ENCODE measurements at regions not wholly inside any gene's neighbourhood (a gene's known extent, or its start where the extent isn't known, plus 50 kb on each side); places are given as distances from the start of the nearest gene placed in this dataset.

- DNase-seq: no peak
Observed at GRCh38 chr9:1775230-1775629, 239.9 kb upstream of the SMARCA2 start.

- DNase-seq: no peak
Observed at GRCh38 chr9:1776668-1777067, 238.5 kb upstream of the SMARCA2 start.

- no peak for DNase-seq
Observed at GRCh38 chr9:1791191-1791590, 224.0 kb upstream of the SMARCA2 start.

- DNase-seq: no peak
Observed at GRCh38 chr9:1794547-1795270, 220.4 kb upstream of the SMARCA2 start.

GRCh38 chr9:1804128-1804865, 210.8 kb upstream of the SMARCA2 start:
- DNase-seq: no peak

GRCh38 chr9:1829719-1830118, 185.4 kb upstream of the SMARCA2 start:
- DNase-seq: no peak

- no peak for DNase-seq
Observed at GRCh38 chr9:1832960-1833359, 182.2 kb upstream of the SMARCA2 start.

- peak; percentile 7 to 45 (median 24) for DNase-seq
Observed at GRCh38 chr9:1837453-1838084, 177.6 kb upstream of the SMARCA2 start.

GRCh38 chr9:1839909-1840308, 175.2 kb upstream of the SMARCA2 start:
- no peak for DNase-seq

- DNase-seq: no peak
Observed at GRCh38 chr9:1845425-1845824, 169.7 kb upstream of the SMARCA2 start.

- DNase-seq: no peak
Observed at GRCh38 chr9:1855726-1856125, 159.4 kb upstream of the SMARCA2 start.

GRCh38 chr9:1857808-1858207, 157.3 kb upstream of the SMARCA2 start:
- no peak for DNase-seq

- peak; percentile 1 to 38 (median 22) for DNase-seq
Observed at GRCh38 chr9:1869843-1870242, 145.3 kb upstream of the SMARCA2 start.

GRCh38 chr9:1870915-1871314, 144.2 kb upstream of the SMARCA2 start:
- no peak for DNase-seq

GRCh38 chr9:1871626-1872419, 143.3 kb upstream of the SMARCA2 start:
- no peak for DNase-seq

GRCh38 chr9:1875251-1875851, 139.8 kb upstream of the SMARCA2 start:
- DNase-seq: no peak

- peak in 2 of 4 experiments; percentile 12 to 29 for DNase-seq
Observed at GRCh38 chr9:1875921-1876448, 139.2 kb upstream of the SMARCA2 start.

- DNase-seq: no peak
Observed at GRCh38 chr9:1876891-1877496, 138.2 kb upstream of the SMARCA2 start.

GRCh38 chr9:1877951-1878350, 137.2 kb upstream of the SMARCA2 start:
- DNase-seq: no peak

- peak in 2 of 4 experiments; percentile 40 to 59 for DNase-seq
Observed at GRCh38 chr9:1878811-1879210, 136.3 kb upstream of the SMARCA2 start.

- DNase-seq: no peak
Observed at GRCh38 chr9:1879501-1879900, 135.6 kb upstream of the SMARCA2 start.
